ENCODE measurements at regions not wholly inside any gene's neighbourhood (a gene's known extent, or its start where the extent isn't known, plus 50 kb on each side); places are given as distances from the start of the nearest gene placed in this dataset.
"Not testable (repeated sequence)": the region's sequence is repeated elsewhere in the genome, so short reads cannot be mapped to it uniquely, and the experiment has no call there.

GRCh38 chr10:86579883-86580520 lies 58.4 kb upstream of the WAPL start:
- DNase-seq (ENCODE audit: low read depth, low spot score), result no peak

GRCh38 chr10:86580521-86580891 lies 58.9 kb upstream of the WAPL start:
- DNase-seq (ENCODE audit: low read depth, low spot score), result no peak

- DNase-seq (ENCODE audit: low read depth, low spot score), result no peak
These were observed 62.4 kb upstream of the WAPL start for GRCh38 chr10:86583983-86584382.

- DNase-seq (ENCODE audit: low read depth, low spot score), result peak; percentile 37
These were observed 63.7 kb upstream of the WAPL start for GRCh38 chr10:86585037-86585929.

GRCh38 chr10:86586516-86586915 lies 64.9 kb upstream of the WAPL start:
- DNase-seq (ENCODE audit: low read depth, low spot score), result no peak

GRCh38 chr10:86588781-86589180 lies 65.6 kb upstream of the OPN4 start:
- DNase-seq (ENCODE audit: low read depth, low spot score), result not testable (repeated sequence)

GRCh38 chr10:86591436-86591835 lies 62.9 kb upstream of the OPN4 start:
- no peak for DNase-seq (ENCODE audit: low read depth, low spot score)

GRCh38 chr10:86592413-86592812 lies 61.9 kb upstream of the OPN4 start:
- DNase-seq (ENCODE audit: low read depth, low spot score), result no peak

GRCh38 chr10:86594535-86594934 lies 59.8 kb upstream of the OPN4 start:
- no peak for DNase-seq (ENCODE audit: low read depth, low spot score)

- no peak for DNase-seq (ENCODE audit: low read depth, low spot score)
These were observed 58.9 kb upstream of the OPN4 start for GRCh38 chr10:86595496-86595895.

GRCh38 chr10:86596266-86596665 lies 58.1 kb upstream of the OPN4 start:
- DNase-seq (ENCODE audit: low read depth, low spot score), result no peak

- DNase-seq (ENCODE audit: low read depth, low spot score), result no peak
These were observed 57.0 kb upstream of the OPN4 start for GRCh38 chr10:86597306-86597705.

GRCh38 chr10:86598151-86598550 lies 56.2 kb upstream of the OPN4 start:
- no peak for DNase-seq (ENCODE audit: low read depth, low spot score)

GRCh38 chr10:86599041-86599440 lies 55.3 kb upstream of the OPN4 start:
- no peak for DNase-seq (ENCODE audit: low read depth, low spot score)

GRCh38 chr10:86599729-86600128 lies 54.6 kb upstream of the OPN4 start:
- DNase-seq (ENCODE audit: low read depth, low spot score), result no peak

GRCh38 chr10:86600296-86600695 lies 54.1 kb upstream of the OPN4 start:
- no peak for DNase-seq (ENCODE audit: low read depth, low spot score)

- DNase-seq (ENCODE audit: low read depth, low spot score), result no peak
These were observed 52.3 kb upstream of the OPN4 start for GRCh38 chr10:86601956-86602602.

GRCh38 chr10:86603256-86603655 lies 51.1 kb upstream of the OPN4 start:
- DNase-seq (ENCODE audit: low read depth, low spot score), result no peak
